Fibroblast of the aortic adventitia (primary cell): ENCODE measurements at regions not wholly inside any gene's neighbourhood (a gene's known extent, or its start where the extent isn't known, plus 50 kb on each side); places are given as distances from the start of the nearest gene placed in this dataset.

Experiments
- DNase-seq: peaks from one replicate; pipeline ENCODE4 v3.0.0-alpha.2; 2010; ENCODE audit warnings: low read depth
- H3K4me3 ChIP-seq: 2 replicates; pipeline ENCODE4 v1.5.1; 2011; ENCODE audit warnings: low read depth, mild to moderate bottlenecking, control low read depth, low read length, moderate library complexity
- CTCF ChIP-seq: IDR thresholded peaks from 2 replicates; pipeline ENCODE4 v1.5.1; 2011; ENCODE audit warnings: mild to moderate bottlenecking, low read length, control low read depth, inconsistent platforms; ENCODE audit not compliant: insufficient read depth

GRCh38 chr2:235378944-235379343 is 114.9 kb upstream of the AGAP1 start:
- no peak for DNase-seq
- H3K4me3 ChIP-seq: no peak overlapping the region
- TF ChIP-seq CTCF: no peak

- no peak for DNase-seq
- no peak for TF ChIP-seq CTCF
- H3K4me3 ChIP-seq: no peak overlapping the region
Observed at GRCh38 chr2:235381261-235381912, 112.5 kb upstream of the AGAP1 start.

GRCh38 chr2:235382179-235382578 is 111.7 kb upstream of the AGAP1 start:
- no peak for DNase-seq
- no peak for TF ChIP-seq CTCF
- H3K4me3 ChIP-seq: no peak overlapping the region

- no peak for DNase-seq
- no peak overlapping the region for H3K4me3 ChIP-seq
- TF ChIP-seq CTCF: no peak
Observed at GRCh38 chr2:235382601-235383000, 111.2 kb upstream of the AGAP1 start.

GRCh38 chr2:235383272-235383843 is 110.5 kb upstream of the AGAP1 start:
- DNase-seq: no peak
- H3K4me3 ChIP-seq: no peak overlapping the region
- no peak for TF ChIP-seq CTCF

GRCh38 chr2:235384624-235385023 is 109.2 kb upstream of the AGAP1 start:
- no peak for TF ChIP-seq CTCF
- no peak overlapping the region for H3K4me3 ChIP-seq
- DNase-seq: no peak

GRCh38 chr2:235389626-235390025 is 104.2 kb upstream of the AGAP1 start:
- H3K4me3 ChIP-seq: no peak overlapping the region
- TF ChIP-seq CTCF: no peak
- no peak for DNase-seq
